HUDEP-2 (cell line): ENCODE measurements at regions not wholly inside any gene's neighbourhood (a gene's known extent, or its start where the extent isn't known, plus 50 kb on each side); places are given as distances from the start of the nearest gene placed in this dataset.
"Not testable (repeated sequence)": the region's sequence is repeated elsewhere in the genome, so short reads cannot be mapped to it uniquely, and the experiment has no call there.

Experiments used
- DNase-seq, 76 experiments: peaks; one replicate each; lab custom pipeline; 2025; ENCODE audit not compliant: unreplicated experiment in 76 of 76; lab: John Stamatoyannopoulos, UW

- DNase-seq = no peak
Measured at GRCh38 chr5:158224253-158224652, 365.3 kb upstream of the CLINT1 start.

GRCh38 chr5:158223054-158223600, 364.2 kb upstream of the CLINT1 start:
- DNase-seq = no peak

- DNase-seq = peak in 3 of 76 experiments; percentile 0 to 5 (median 3)
Measured at GRCh38 chr5:158212917-158213316, 354.0 kb upstream of the CLINT1 start.

- no peak for DNase-seq
Measured at GRCh38 chr5:158212237-158212636, 353.3 kb upstream of the CLINT1 start.

- no peak for DNase-seq
Measured at GRCh38 chr5:158209219-158209908, 350.4 kb upstream of the CLINT1 start.

- DNase-seq = no peak
Measured at GRCh38 chr5:158207733-158208132, 348.8 kb upstream of the CLINT1 start.

GRCh38 chr5:158205992-158206391, 347.0 kb upstream of the CLINT1 start:
- DNase-seq = no peak

GRCh38 chr5:158203261-158203660, 344.3 kb upstream of the CLINT1 start:
- DNase-seq = no peak

GRCh38 chr5:158202801-158203200, 343.9 kb upstream of the CLINT1 start:
- DNase-seq = no peak

GRCh38 chr5:158200619-158201018, 341.7 kb upstream of the CLINT1 start:
- DNase-seq = no peak

GRCh38 chr5:158198636-158199035, 339.7 kb upstream of the CLINT1 start:
- DNase-seq = no peak

- no peak for DNase-seq
Measured at GRCh38 chr5:158195416-158196210, 336.7 kb upstream of the CLINT1 start.

- no peak for DNase-seq
Measured at GRCh38 chr5:158194561-158194976, 335.6 kb upstream of the CLINT1 start.

GRCh38 chr5:158193395-158193794, 334.4 kb upstream of the CLINT1 start:
- not testable (repeated sequence) for DNase-seq

- no peak for DNase-seq
Measured at GRCh38 chr5:158180407-158180806, 321.5 kb upstream of the CLINT1 start.

- no peak for DNase-seq
Measured at GRCh38 chr5:158179271-158179670, 320.3 kb upstream of the CLINT1 start.

- no peak for DNase-seq
Measured at GRCh38 chr5:158178535-158178934, 319.6 kb upstream of the CLINT1 start.

- DNase-seq = no peak
Measured at GRCh38 chr5:158177146-158177545, 318.2 kb upstream of the CLINT1 start.

- DNase-seq = no peak
Measured at GRCh38 chr5:158175934-158176481, 317.1 kb upstream of the CLINT1 start.

GRCh38 chr5:158174918-158175851, 316.2 kb upstream of the CLINT1 start:
- DNase-seq = peak in 33 of 76 experiments; percentile 0 to 50 (median 16)
